OCI-LY3 (cell line): ENCODE measurements at regions not wholly inside any gene's neighbourhood (a gene's known extent, or its start where the extent isn't known, plus 50 kb on each side); places are given as distances from the start of the nearest gene placed in this dataset.
"Not testable (repeated sequence)": the region's sequence is repeated elsewhere in the genome, so short reads cannot be mapped to it uniquely, and the experiment has no call there.

ENCODE experiments used
- H2AFZ ChIP-seq: fragments of 200-600, 300-600 bp; shearing (Covaris generic); 2 replicates; pipeline ENCODE4 v1.6.0; 2014; ENCODE audit warnings: antibody characterized with exemption, low read depth, low read length
- H3K27ac ChIP-seq: fragments of 200-600, 300-600 bp; sonication (generic); 2 replicates; pipeline ENCODE4 v1.5.1; 2014; ENCODE audit warnings: mild to moderate bottlenecking, low read length, moderate library complexity, mixed read lengths
- H3K27me3 ChIP-seq: fragments of 200-600, 300-600 bp; sonication (generic); 2 replicates; pipeline ENCODE4 v1.6.1; 2014; ENCODE audit warnings: low read depth, low read length, mixed read lengths
- H3K36me3 ChIP-seq: fragments of 200-600, 300-600 bp; sonication (generic); replicated peaks from 2 replicates; pipeline ENCODE3; 2014; ENCODE audit warnings: low read depth, low read length, mixed read lengths
- H3K4me1 ChIP-seq: fragments of 300-600, 200-600 bp; sonication (generic); 2 replicates; pipeline ENCODE4 v1.6.1; 2014; ENCODE audit warnings: low read length, mixed read lengths
- H3K4me2 ChIP-seq: fragments of 200-600, 300-600 bp; sonication (generic); 2 replicates; pipeline ENCODE4 v1.6.1; 2014; ENCODE audit warnings: low read length, mixed read lengths
- H3K4me3 ChIP-seq: fragments of 300-600, 200-600 bp; sonication (generic); 2 replicates; pipeline ENCODE4 v1.5.1; 2014; ENCODE audit warnings: antibody characterized with exemption, mild to moderate bottlenecking, low read length, moderate library complexity
- H3K79me2 ChIP-seq: fragments of 300-600, 200-600 bp; shearing (Covaris generic); 2 replicates; pipeline ENCODE4 v1.6.1; 2014; ENCODE audit warnings: mild to moderate bottlenecking, low read length, mixed read lengths
- H3K9ac ChIP-seq: fragments of 300-600, 200-600 bp; shearing (Covaris generic); 2 replicates; pipeline ENCODE4 v1.6.0; 2014; ENCODE audit warnings: mild to moderate bottlenecking, low read length, moderate library complexity
- H3K9me3 ChIP-seq: fragments of 200-600, 300-600 bp; shearing (Covaris generic); 2 replicates; pipeline ENCODE4 v1.6.1; 2014; ENCODE audit warnings: low read length, mixed read lengths; ENCODE audit not compliant: insufficient read depth
- H4K20me1 ChIP-seq: fragments of 200-600, 300-600 bp; sonication (generic); 2 replicates; pipeline ENCODE4 v1.6.1; 2016; ENCODE audit warnings: low read length, mixed read lengths; ENCODE audit not compliant: insufficient read depth
- CTCF ChIP-seq: fragments of 200-600, 300-600 bp; sonication (generic); IDR thresholded peaks from 2 replicates; pipeline ENCODE4 v1.5.1; 2014; ENCODE audit warnings: antibody characterized with exemption, low read length, low read depth
- EZH2phosphoT487 ChIP-seq: fragments of 200-600 bp; shearing (Covaris generic); IDR thresholded peaks from 2 replicates; pipeline ENCODE4 v1.6.1; 2018; ENCODE audit warnings: antibody characterized with exemption, mixed run types, low read depth

- Histone ChIP-seq H3K27me3 (no peaks in the 10 kb centered on the region), H3K36me3 (no peaks in the 10 kb centered on the region), H3K79me2 (no peaks in the 10 kb centered on the region), H3K9ac (no peak overlapping the region), H3K4me3 (no peak overlapping the region), H2AFZ (no peak overlapping the region), H3K4me1 (peaks cover 52% of the 10 kb centered on the region), H3K4me2 (no peak overlapping the region), H4K20me1 (no peaks in the 10 kb centered on the region), H3K27ac (no peak overlapping the region), H3K9me3 (no peaks in the 10 kb centered on the region)
- TF ChIP-seq EZH2phosphoT487 (no peak), CTCF (no peak)
Measured at GRCh38 chr2:65604246-65604645, 171.8 kb upstream of the SPRED2 start.

GRCh38 chr2:65602603-65603235 is 170.3 kb upstream of the SPRED2 start:
- no peaks in the 10 kb centered on the region for H3K36me3 ChIP-seq
- H4K20me1 ChIP-seq: no peaks in the 10 kb centered on the region
- no peaks in the 10 kb centered on the region for H3K79me2 ChIP-seq
- H3K27ac ChIP-seq: no peak overlapping the region
- H3K9ac ChIP-seq: no peak overlapping the region
- H2AFZ ChIP-seq: no peak overlapping the region
- TF ChIP-seq CTCF (no peak), EZH2phosphoT487 (no peak)
- H3K27me3 ChIP-seq: no peaks in the 10 kb centered on the region
- H3K4me1 ChIP-seq: peaks cover 51% of the 10 kb centered on the region
- no peak overlapping the region for H3K4me3 ChIP-seq
- no peaks in the 10 kb centered on the region for H3K9me3 ChIP-seq
- H3K4me2 ChIP-seq: no peak overlapping the region

GRCh38 chr2:65600871-65601270 is 168.5 kb upstream of the SPRED2 start:
- not testable (repeated sequence) for H3K27ac ChIP-seq, H3K4me3 ChIP-seq

GRCh38 chr2:65600351-65600750 is 168.0 kb upstream of the SPRED2 start:
- H3K4me1 ChIP-seq: peaks cover 29% of the 10 kb centered on the region
- H3K79me2 ChIP-seq, H3K36me3 ChIP-seq: not testable (repeated sequence)

More at GRCh38 chr2:65600871-65601270, 168.5 kb upstream of the SPRED2 start:
- not testable (repeated sequence) for H3K27me3 ChIP-seq, H3K36me3 ChIP-seq, H3K9ac ChIP-seq, H3K79me2 ChIP-seq, H4K20me1 ChIP-seq, H3K9me3 ChIP-seq, H3K4me2 ChIP-seq, H2AFZ ChIP-seq
- peaks cover 34% of the 10 kb centered on the region for H3K4me1 ChIP-seq

GRCh38 chr2:65599693-65600092 is 167.3 kb upstream of the SPRED2 start:
- peaks cover 22% of the 10 kb centered on the region for H3K4me1 ChIP-seq
- H3K27ac ChIP-seq: no peak overlapping the region
- H3K4me3 ChIP-seq: no peak overlapping the region
- H2AFZ ChIP-seq: no peak overlapping the region
- H4K20me1 ChIP-seq: no peaks in the 10 kb centered on the region
- H3K27me3 ChIP-seq: no peaks in the 10 kb centered on the region
- H3K36me3 ChIP-seq: no peaks in the 10 kb centered on the region
- H3K4me2 ChIP-seq: no peak overlapping the region
- no peaks in the 10 kb centered on the region for H3K9me3 ChIP-seq
- no peak overlapping the region for H3K9ac ChIP-seq
- no peaks in the 10 kb centered on the region for H3K79me2 ChIP-seq
- no peak for TF ChIP-seq EZH2phosphoT487
- TF ChIP-seq CTCF: no peak

More at GRCh38 chr2:65600351-65600750, 168.0 kb upstream of the SPRED2 start:
- not testable (repeated sequence) for H3K4me3 ChIP-seq, H3K27ac ChIP-seq, H3K9me3 ChIP-seq, H3K27me3 ChIP-seq, H2AFZ ChIP-seq, H3K4me2 ChIP-seq, H4K20me1 ChIP-seq, H3K9ac ChIP-seq
